ENCODE measurements at regions not wholly inside any gene's neighbourhood (a gene's known extent, or its start where the extent isn't known, plus 50 kb on each side); places are given as distances from the start of the nearest gene placed in this dataset.
A peak's percentile ranks its signal among the peaks of the same experiment; 100 is the strongest.

DNA sequence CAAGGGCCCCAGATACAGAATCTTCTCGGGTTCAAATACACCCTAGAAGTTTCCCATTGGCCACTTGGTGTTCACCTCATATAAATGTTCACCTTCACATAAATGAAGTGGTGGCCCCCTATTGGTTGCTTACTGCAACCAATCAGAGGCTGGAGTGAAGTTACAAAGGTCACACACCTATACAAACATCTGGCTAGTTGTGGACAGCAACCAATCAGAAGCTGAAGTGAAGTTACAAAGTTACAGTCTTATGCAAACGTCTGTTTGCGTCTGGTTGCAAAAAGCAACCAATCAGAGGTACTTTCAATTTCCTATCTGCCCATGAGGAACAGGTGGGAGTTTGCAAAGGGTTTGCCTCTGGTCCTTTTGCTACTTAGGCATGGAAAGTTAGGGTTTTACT lies 206.5 kb upstream of the BMP2 start:
- Histone ChIP-seq H3K4me3 (ENCODE audit: low read depth in 2 of 2, low read length in 1 of 2) (peak overlapping the region; percentile 22 to 35; a peak in 1 of 4 replicates), H4K20me1 (ENCODE audit: insufficient read depth) (no peaks in the 10 kb centered on the region), H3K4me1 (ENCODE audit: control insufficient read depth in 1 of 2, insufficient read depth in 2 of 2, low read depth in 1 of 2, low read length in 1 of 2) (no peaks in the 10 kb centered on the region), H3K4me2 (peak overlapping the region; percentile 31), H3K9me3 (no peaks in the 10 kb centered on the region), H3K79me2 (ENCODE audit: insufficient read depth) (no peaks in the 10 kb centered on the region), H3K9ac (no peak overlapping the region), H3K27ac (ENCODE audit: low read depth in 2 of 2, low read length in 1 of 2) (no peak overlapping the region), H2AFZ (ENCODE audit: low read depth) (no peak overlapping the region), H3K27me3 (ENCODE audit: insufficient read depth) (no peaks in the 10 kb centered on the region), H3K9me2 (no peaks in the 10 kb centered on the region), H3K36me3 (replicated peaks in 1 of 2; ENCODE audit: control insufficient read depth in 1 of 2, insufficient read depth in 2 of 2, low read length in 1 of 2) (no peaks in the 10 kb centered on the region), H3F3A (replicated peaks; ENCODE audit: insufficient read depth) (no peaks in the 10 kb centered on the region)
- 23% methylated on average over 3 of the region's 3 CpGs for WGBS (ENCODE audit: low lambda C conversion rate)
- no peak for TF ChIP-seq RXRA (IDR thresholded peaks at IDR 0.05; ENCODE audit: borderline replicate concordance, low read depth)
- TF ChIP-seq FOXJ3 (CRISPR knock-in tag; IDR thresholded peaks at IDR 0.05), result no peak
- no peak for TF ChIP-seq RAD21 (IDR thresholded peaks at IDR 0.05; ENCODE audit: low read length)
- no peak for TF ChIP-seq FOSL2 (IDR thresholded peaks at IDR 0.05; ENCODE audit: borderline replicate concordance, low read depth)
- no peak for TF ChIP-seq TEAD4 (IDR thresholded peaks at IDR 0.05; ENCODE audit: borderline replicate concordance, insufficient read depth)
- TF ChIP-seq EP300 (IDR thresholded peaks at IDR 0.05; ENCODE audit: borderline replicate concordance in 1 of 2, low read depth in 1 of 2, low read length in 1 of 2), result no peak
- TF ChIP-seq ZBTB33 (IDR thresholded peaks at IDR 0.05; ENCODE audit: borderline replicate concordance, low read depth), result no peak
- TF ChIP-seq CHD2 (IDR thresholded peaks at IDR 0.05; ENCODE audit: low read length, partially characterized antibody), result no peak
- no peak for DNase-seq
- CTCF ChIA-PET, result no interaction called here
- POLR2A ChIA-PET, result no interaction called here

DNA sequence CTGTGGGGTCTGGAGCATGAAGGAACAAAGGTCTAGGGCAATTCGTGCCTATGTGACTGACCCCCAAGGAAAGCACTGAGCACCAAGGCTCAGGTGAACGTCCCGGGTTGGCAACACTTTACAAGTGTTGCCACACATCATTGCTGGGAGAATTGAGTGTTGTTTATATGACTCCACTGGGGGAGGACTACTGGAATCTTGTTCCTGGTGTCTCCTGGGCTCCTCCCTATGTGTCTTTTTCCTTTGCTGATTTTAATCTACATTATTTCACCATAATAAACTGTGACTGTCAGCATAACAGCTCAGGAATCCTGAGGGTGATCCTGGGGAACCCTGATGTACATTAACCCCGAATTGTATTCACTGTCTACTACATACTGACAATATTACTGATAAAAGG lies 207.7 kb upstream of the BMP2 start:
- TF ChIP-seq RCOR1 (IDR thresholded peaks at IDR 0.05; ENCODE audit: low read length) (no peak), MAX (IDR thresholded peaks at IDR 0.05; ENCODE audit: low read depth) (no peak), GATA2 (CRISPR knock-in tag; IDR thresholded peaks at IDR 0.05) (no peak), PBX3 (IDR thresholded peaks at IDR 0.05) (no peak), MEF2A (IDR thresholded peaks at IDR 0.05; ENCODE audit: borderline replicate concordance, low read depth) (no peak), SMC3 (IDR thresholded peaks at IDR 0.05; ENCODE audit: low read depth, low read length) (no peak), FOXJ3 (CRISPR knock-in tag; IDR thresholded peaks at IDR 0.05) (no peak), GABPA (IDR thresholded peaks at IDR 0.05; ENCODE audit: low read depth) (no peak), CHD2 (IDR thresholded peaks at IDR 0.05; ENCODE audit: low read length, partially characterized antibody) (no peak), RXRA (IDR thresholded peaks at IDR 0.05; ENCODE audit: borderline replicate concordance, low read depth) (no peak), NFIC (IDR thresholded peaks at IDR 0.05; ENCODE audit: borderline replicate concordance) (no peak), EP300 (IDR thresholded peaks at IDR 0.05; ENCODE audit: borderline replicate concordance in 1 of 2, low read depth in 1 of 2, low read length in 1 of 2) (no peak), TCF12 (IDR thresholded peaks at IDR 0.05) (no peak), JUND (IDR thresholded peaks at IDR 0.05) (no peak)
- TF ChIP-seq, protein P1, sequence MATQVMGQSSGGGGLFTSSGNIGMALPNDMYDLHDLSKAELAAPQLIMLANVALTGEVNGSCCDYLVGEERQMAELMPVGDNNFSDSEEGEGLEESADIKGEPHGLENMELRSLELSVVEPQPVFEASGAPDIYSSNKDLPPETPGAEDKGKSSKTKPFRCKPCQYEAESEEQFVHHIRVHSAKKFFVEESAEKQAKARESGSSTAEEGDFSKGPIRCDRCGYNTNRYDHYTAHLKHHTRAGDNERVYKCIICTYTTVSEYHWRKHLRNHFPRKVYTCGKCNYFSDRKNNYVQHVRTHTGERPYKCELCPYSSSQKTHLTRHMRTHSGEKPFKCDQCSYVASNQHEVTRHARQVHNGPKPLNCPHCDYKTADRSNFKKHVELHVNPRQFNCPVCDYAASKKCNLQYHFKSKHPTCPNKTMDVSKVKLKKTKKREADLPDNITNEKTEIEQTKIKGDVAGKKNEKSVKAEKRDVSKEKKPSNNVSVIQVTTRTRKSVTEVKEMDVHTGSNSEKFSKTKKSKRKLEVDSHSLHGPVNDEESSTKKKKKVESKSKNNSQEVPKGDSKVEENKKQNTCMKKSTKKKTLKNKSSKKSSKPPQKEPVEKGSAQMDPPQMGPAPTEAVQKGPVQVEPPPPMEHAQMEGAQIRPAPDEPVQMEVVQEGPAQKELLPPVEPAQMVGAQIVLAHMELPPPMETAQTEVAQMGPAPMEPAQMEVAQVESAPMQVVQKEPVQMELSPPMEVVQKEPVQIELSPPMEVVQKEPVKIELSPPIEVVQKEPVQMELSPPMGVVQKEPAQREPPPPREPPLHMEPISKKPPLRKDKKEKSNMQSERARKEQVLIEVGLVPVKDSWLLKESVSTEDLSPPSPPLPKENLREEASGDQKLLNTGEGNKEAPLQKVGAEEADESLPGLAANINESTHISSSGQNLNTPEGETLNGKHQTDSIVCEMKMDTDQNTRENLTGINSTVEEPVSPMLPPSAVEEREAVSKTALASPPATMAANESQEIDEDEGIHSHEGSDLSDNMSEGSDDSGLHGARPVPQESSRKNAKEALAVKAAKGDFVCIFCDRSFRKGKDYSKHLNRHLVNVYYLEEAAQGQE (IDR thresholded peaks at IDR 0.05; ENCODE audit: low read depth, low read length), result no peak
- TF ChIP-seq, protein P2, sequence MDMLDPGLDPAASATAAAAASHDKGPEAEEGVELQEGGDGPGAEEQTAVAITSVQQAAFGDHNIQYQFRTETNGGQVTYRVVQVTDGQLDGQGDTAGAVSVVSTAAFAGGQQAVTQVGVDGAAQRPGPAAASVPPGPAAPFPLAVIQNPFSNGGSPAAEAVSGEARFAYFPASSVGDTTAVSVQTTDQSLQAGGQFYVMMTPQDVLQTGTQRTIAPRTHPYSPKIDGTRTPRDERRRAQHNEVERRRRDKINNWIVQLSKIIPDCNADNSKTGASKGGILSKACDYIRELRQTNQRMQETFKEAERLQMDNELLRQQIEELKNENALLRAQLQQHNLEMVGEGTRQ (IDR thresholded peaks at IDR 0.05; ENCODE audit: borderline replicate concordance, low read depth, low read length), result no peak
- no peak for DNase-seq
- no peak overlapping the region for H2AFZ ChIP-seq (ENCODE audit: low read depth)
- no peaks in the 10 kb centered on the region for H3K79me2 ChIP-seq (ENCODE audit: insufficient read depth)
- H3K4me2 ChIP-seq, result no peak overlapping the region
- no peaks in the 10 kb centered on the region for H3K36me3 ChIP-seq (replicated peaks in 1 of 2; ENCODE audit: control insufficient read depth in 1 of 2, insufficient read depth in 2 of 2, low read length in 1 of 2)
- ChIA-PET POLR2A (no interaction called here), CTCF (interaction anchor here (0.9 to 1.2 kb wide), 2 partner anchors 295 to 375 kb away, joined by 3 read pairs; no protein-coding TSS in a partner anchor)
- H3K27ac ChIP-seq (ENCODE audit: low read depth in 2 of 2, low read length in 1 of 2), result no peak overlapping the region
- no peaks in the 10 kb centered on the region for H3K27me3 ChIP-seq (ENCODE audit: insufficient read depth)
- WGBS (ENCODE audit: low lambda C conversion rate), result 3% methylated on average over 4 of the region's 4 CpGs
- H3F3A ChIP-seq (replicated peaks; ENCODE audit: insufficient read depth), result no peaks in the 10 kb centered on the region
- no peak overlapping the region for H3K9ac ChIP-seq
- no peaks in the 10 kb centered on the region for H3K9me2 ChIP-seq
- no peak overlapping the region for H3K4me3 ChIP-seq (ENCODE audit: low read depth in 2 of 2, low read length in 1 of 2)
- H4K20me1 ChIP-seq (ENCODE audit: insufficient read depth), result no peaks in the 10 kb centered on the region
- H3K9me3 ChIP-seq, result no peaks in the 10 kb centered on the region
- H3K4me1 ChIP-seq (ENCODE audit: control insufficient read depth in 1 of 2, insufficient read depth in 2 of 2, low read depth in 1 of 2, low read length in 1 of 2), result no peaks in the 10 kb centered on the region

Data from SK-N-SH (cell line).